GM23338 (cell line): ENCODE measurements at regions not wholly inside any gene's neighbourhood (a gene's known extent, or its start where the extent isn't known, plus 50 kb on each side); places are given as distances from the start of the nearest gene placed in this dataset.

ENCODE experiments used
- ATAC-seq: fragments of 200-7000 bp; cut with Tn5 transposase; 3 replicates; pipeline ENCODE4 v1.9.1; 2020
- DNase-seq: peaks from one replicate; pipeline ENCODE4 v3.0.0-alpha.2; 2015; ENCODE audit warnings: low spot score
- H2AFZ ChIP-seq: fragments of 200-600 bp; sonication (generic); 2 replicates; pipeline ENCODE4 v1.8.0; 2016; ENCODE audit warnings: antibody characterized with exemption, mild to moderate bottlenecking, moderate library complexity
- H3F3A ChIP-seq: fragments of 200-600 bp; sonication (generic); replicated peaks from 2 replicates; pipeline ENCODE4 v1.8.0; 2017; ENCODE audit warnings: antibody characterized with exemption, mixed run types, low read depth
- H3K27ac ChIP-seq: fragments of 200-600 bp; sonication (generic); 2 replicates; pipeline ENCODE4 v1.6.1; 2016; ENCODE audit warnings: low read depth
- H3K27me3 ChIP-seq: fragments of 200-600 bp; sonication (generic); 2 replicates; pipeline ENCODE4 v1.8.0; 2016; ENCODE audit warnings: mild to moderate bottlenecking, mixed run types, moderate library complexity; ENCODE audit not compliant: insufficient read depth
- H3K36me3 ChIP-seq: fragments of 200-600 bp; sonication (generic); 2 replicates; pipeline ENCODE4 v1.8.0; 2016; ENCODE audit warnings: mild to moderate bottlenecking; ENCODE audit not compliant: insufficient read depth
- H3K4me1 ChIP-seq: fragments of 200-600 bp; sonication (generic); 2 replicates; pipeline ENCODE4 v1.8.0; 2016; ENCODE audit warnings: mild to moderate bottlenecking, moderate library complexity; ENCODE audit not compliant: insufficient read depth
- H3K4me2 ChIP-seq: fragments of 200-600 bp; sonication (generic); 2 replicates; pipeline ENCODE4 v1.7.1; 2017; ENCODE audit warnings: mixed run types
- H3K4me3 ChIP-seq: fragments of 200-600 bp; sonication (generic); 2 replicates; pipeline ENCODE4 v1.6.1; 2016; ENCODE audit warnings: mixed run types
- H3K79me2 ChIP-seq: fragments of 200-600 bp; sonication (generic); replicated peaks from 2 replicates; pipeline ENCODE4 v1.8.0; 2017; ENCODE audit warnings: mild to moderate bottlenecking; ENCODE audit not compliant: insufficient read depth
- H3K9me2 ChIP-seq: fragments of 200-600 bp; sonication (generic); 2 replicates; pipeline ENCODE4 v1.8.0; 2017; ENCODE audit not compliant: insufficient read depth
- H4K20me1 ChIP-seq: fragments of 200-600 bp; sonication (generic); replicated peaks from 2 replicates; pipeline ENCODE4 v1.8.0; 2017; ENCODE audit warnings: mild to moderate bottlenecking; ENCODE audit not compliant: insufficient read depth
- H3K27ac Mint-ChIP-seq: 2 replicates; pipeline ENCODE4 v1.8.0; 2020; ENCODE audit warnings: inconsistent platforms, mild to moderate bottlenecking, moderate library complexity, mixed read lengths
- H3K27me3 Mint-ChIP-seq: 3 replicates; pipeline ENCODE4 v1.8.0; 2022; ENCODE audit warnings: low read depth, mild to moderate bottlenecking, moderate library complexity, mixed read lengths, inconsistent platforms; ENCODE audit not compliant: insufficient read depth, poor library complexity
- H3K36me3 Mint-ChIP-seq: 3 replicates; pipeline ENCODE4 v1.8.0; 2021; ENCODE audit warnings: low read depth, mild to moderate bottlenecking, inconsistent platforms, moderate library complexity, mixed read lengths
- H3K4me1 Mint-ChIP-seq: 3 replicates; pipeline ENCODE4 v1.8.0; 2020; ENCODE audit warnings: mild to moderate bottlenecking, inconsistent platforms, mixed read lengths
- H3K4me3 Mint-ChIP-seq: 3 replicates; pipeline ENCODE4 v1.8.0; 2021; ENCODE audit warnings: moderate library complexity, mild to moderate bottlenecking, inconsistent platforms, mixed read lengths
- H3K9me3 Mint-ChIP-seq: 3 replicates; pipeline ENCODE4 v1.8.0; 2020; ENCODE audit warnings: moderate library complexity, mild to moderate bottlenecking, inconsistent platforms, mixed read lengths
- CTCF ChIP-seq, 2 experiments: fragments of 200-600 bp in 1 of 2; sonication (generic) in 1 of 2; conservative IDR thresholded peaks; 2 replicates each; pipeline versions ENCODE4 v1.5.1 to v1.6.1; 2016 to 2017; ENCODE audit warnings: antibody characterized with exemption in 2 of 2, low read depth in 2 of 2, mild to moderate bottlenecking in 2 of 2, moderate library complexity in 1 of 2
- EZH2 ChIP-seq: fragments of 200-600 bp; sonication (generic); IDR thresholded peaks from one replicate; pipeline ENCODE4 v1.8.0; 2017; ENCODE audit warnings: antibody characterized with exemption, mild to moderate bottlenecking, low read depth; ENCODE audit not compliant: unreplicated experiment
- EZH2phosphoT487 ChIP-seq: fragments of 200-600 bp; sonication (generic); IDR thresholded peaks from one replicate; pipeline ENCODE4 v1.8.1; 2018; ENCODE audit warnings: antibody characterized with exemption; ENCODE audit not compliant: unreplicated experiment
- JUNB ChIP-seq: IDR thresholded peaks from one replicate; pipeline ENCODE4 v1.6.1; 2016; ENCODE audit warnings: antibody characterized with exemption; ENCODE audit not compliant: unreplicated experiment
- NANOG ChIP-seq: IDR thresholded peaks from 2 replicates; pipeline ENCODE4 v1.6.1; 2016; ENCODE audit warnings: antibody characterized with exemption, borderline replicate concordance
- POLR2AphosphoS5 ChIP-seq: IDR thresholded peaks from 2 replicates; pipeline ENCODE4 v1.6.1; 2016; ENCODE audit warnings: antibody characterized with exemption, low read depth
- STAT1 ChIP-seq: IDR thresholded peaks from one replicate; pipeline ENCODE4 v1.6.1; 2016; ENCODE audit warnings: antibody characterized with exemption; ENCODE audit not compliant: unreplicated experiment
- ZNF114 ChIP-seq: fragments of 250-450 bp; sonication (Bioruptor Pico); IDR thresholded peaks from 2 replicates; pipeline ENCODE4 v1.5.0; 2020; ENCODE audit warnings: mild to moderate bottlenecking, moderate library complexity
- ZNF331 ChIP-seq: fragments of 250-450 bp; sonication (Bioruptor Pico); IDR thresholded peaks from 2 replicates; pipeline ENCODE4 v1.5.0; 2020; ENCODE audit warnings: low read depth, mild to moderate bottlenecking, moderate library complexity
- TF ChIP-seq, protein P1 (sequence below): fragments of 250-450 bp; sonication (Bioruptor Pico); IDR thresholded peaks from 2 replicates; pipeline ENCODE4 v1.5.0; 2020; ENCODE audit warnings: mild to moderate bottlenecking, moderate library complexity
- TF ChIP-seq, protein P2 (sequence below): IDR thresholded peaks from one replicate; pipeline ENCODE4 v1.6.1; 2018; ENCODE audit warnings: antibody characterized with exemption; ENCODE audit not compliant: unreplicated experiment

- no peak overlapping the region for H3K4me3 Mint-ChIP-seq
- DNase-seq (no peak), ATAC-seq (no peak)
- Histone ChIP-seq H3K4me2 (no peak overlapping the region), H3K27me3 (no peaks in the 10 kb centered on the region), H3K9me2 (0 out of 2 replicates have a peak, but pooled peaks cover 3% of the 10 kb centered on the region), H3F3A (no peaks in the 10 kb centered on the region), H4K20me1 (no peaks in the 10 kb centered on the region), H3K79me2 (no peaks in the 10 kb centered on the region), H3K4me1 (0 out of 2 replicates have a peak, but pooled peaks cover 11% of the 10 kb centered on the region), H3K4me3 (no peak overlapping the region), H3K27ac (no peak overlapping the region), H2AFZ (peak overlapping the region; percentile 38; the same call in 1 of the 2 replicates), H3K36me3 (no peaks in the 10 kb centered on the region)
- peaks cover 16% of the 10 kb centered on the region; the same call in 2 of the 3 replicates for H3K4me1 Mint-ChIP-seq
- H3K9me3 Mint-ChIP-seq, result peaks cover 3% of the 10 kb centered on the region; the same call in 1 of the 3 replicates
- H3K27me3 Mint-ChIP-seq, result peaks cover 6% of the 10 kb centered on the region
- no peak for TF ChIP-seq EZH2
- no peak for TF ChIP-seq ZNF331
- TF ChIP-seq STAT1, result no peak
- no peak for TF ChIP-seq POLR2AphosphoS5
- no peak for TF ChIP-seq EZH2phosphoT487
- H3K36me3 Mint-ChIP-seq, result no peaks in the 10 kb centered on the region
- no peak overlapping the region for H3K27ac Mint-ChIP-seq
Observed at GRCh38 chr5:44914221-44914620, 105.5 kb downstream of the MRPS30 start.

DNA sequence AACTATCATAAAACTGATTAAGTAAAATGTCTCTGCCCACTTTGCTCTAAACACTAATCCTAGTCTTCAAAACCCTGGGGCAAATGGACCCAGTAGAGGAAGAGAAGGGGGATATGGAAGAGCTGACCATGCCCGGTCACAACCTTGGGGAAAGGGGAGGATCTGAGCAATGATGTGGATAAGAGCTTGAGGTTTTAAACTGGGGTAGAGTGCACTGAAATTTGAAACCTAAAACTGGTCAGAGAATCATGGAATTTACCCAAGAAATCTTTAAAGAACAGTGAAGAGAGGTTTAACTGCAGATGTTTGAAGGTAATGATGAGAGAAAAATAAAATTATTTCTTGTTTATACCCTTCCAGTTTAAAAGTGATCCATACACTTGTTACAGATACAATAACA, 110.8 kb downstream of the MRPS30 start:
- no peak for ATAC-seq
- Histone ChIP-seq H3K4me1 (0 out of 2 replicates have a peak, but pooled peaks cover 3% of the 10 kb centered on the region), H4K20me1 (no peaks in the 10 kb centered on the region), H3K4me2 (no peak overlapping the region), H3K79me2 (no peaks in the 10 kb centered on the region), H3K4me3 (no peak overlapping the region), H3K27me3 (no peaks in the 10 kb centered on the region), H3K36me3 (no peaks in the 10 kb centered on the region), H3F3A (no peaks in the 10 kb centered on the region), H3K9me2 (peaks cover 8% of the 10 kb centered on the region; the same call in 1 of the 2 replicates), H3K27ac (no peak overlapping the region), H2AFZ (no peak overlapping the region; the same call in 1 of the 2 replicates)
- Mint-ChIP-seq H3K36me3 (no peaks in the 10 kb centered on the region), H3K27ac (no peak overlapping the region), H3K4me3 (no peak overlapping the region), H3K4me1 (peaks cover 4% of the 10 kb centered on the region; the same call in 1 of the 3 replicates), H3K27me3 (peaks cover 7% of the 10 kb centered on the region), H3K9me3 (no peaks in the 10 kb centered on the region; the same call in 2 of the 3 replicates)
- no peak for DNase-seq
- TF ChIP-seq JUNB (no peak), NANOG (no peak), STAT1 (no peak), EZH2 (no peak), ZNF331 (no peak), CTCF (conservative IDR thresholded peaks at IDR 0.05; ENCODE audit: low read depth in 2 of 2) (no peak), ZNF114 (no peak), EZH2phosphoT487 (no peak)
- TF ChIP-seq, protein P1, sequence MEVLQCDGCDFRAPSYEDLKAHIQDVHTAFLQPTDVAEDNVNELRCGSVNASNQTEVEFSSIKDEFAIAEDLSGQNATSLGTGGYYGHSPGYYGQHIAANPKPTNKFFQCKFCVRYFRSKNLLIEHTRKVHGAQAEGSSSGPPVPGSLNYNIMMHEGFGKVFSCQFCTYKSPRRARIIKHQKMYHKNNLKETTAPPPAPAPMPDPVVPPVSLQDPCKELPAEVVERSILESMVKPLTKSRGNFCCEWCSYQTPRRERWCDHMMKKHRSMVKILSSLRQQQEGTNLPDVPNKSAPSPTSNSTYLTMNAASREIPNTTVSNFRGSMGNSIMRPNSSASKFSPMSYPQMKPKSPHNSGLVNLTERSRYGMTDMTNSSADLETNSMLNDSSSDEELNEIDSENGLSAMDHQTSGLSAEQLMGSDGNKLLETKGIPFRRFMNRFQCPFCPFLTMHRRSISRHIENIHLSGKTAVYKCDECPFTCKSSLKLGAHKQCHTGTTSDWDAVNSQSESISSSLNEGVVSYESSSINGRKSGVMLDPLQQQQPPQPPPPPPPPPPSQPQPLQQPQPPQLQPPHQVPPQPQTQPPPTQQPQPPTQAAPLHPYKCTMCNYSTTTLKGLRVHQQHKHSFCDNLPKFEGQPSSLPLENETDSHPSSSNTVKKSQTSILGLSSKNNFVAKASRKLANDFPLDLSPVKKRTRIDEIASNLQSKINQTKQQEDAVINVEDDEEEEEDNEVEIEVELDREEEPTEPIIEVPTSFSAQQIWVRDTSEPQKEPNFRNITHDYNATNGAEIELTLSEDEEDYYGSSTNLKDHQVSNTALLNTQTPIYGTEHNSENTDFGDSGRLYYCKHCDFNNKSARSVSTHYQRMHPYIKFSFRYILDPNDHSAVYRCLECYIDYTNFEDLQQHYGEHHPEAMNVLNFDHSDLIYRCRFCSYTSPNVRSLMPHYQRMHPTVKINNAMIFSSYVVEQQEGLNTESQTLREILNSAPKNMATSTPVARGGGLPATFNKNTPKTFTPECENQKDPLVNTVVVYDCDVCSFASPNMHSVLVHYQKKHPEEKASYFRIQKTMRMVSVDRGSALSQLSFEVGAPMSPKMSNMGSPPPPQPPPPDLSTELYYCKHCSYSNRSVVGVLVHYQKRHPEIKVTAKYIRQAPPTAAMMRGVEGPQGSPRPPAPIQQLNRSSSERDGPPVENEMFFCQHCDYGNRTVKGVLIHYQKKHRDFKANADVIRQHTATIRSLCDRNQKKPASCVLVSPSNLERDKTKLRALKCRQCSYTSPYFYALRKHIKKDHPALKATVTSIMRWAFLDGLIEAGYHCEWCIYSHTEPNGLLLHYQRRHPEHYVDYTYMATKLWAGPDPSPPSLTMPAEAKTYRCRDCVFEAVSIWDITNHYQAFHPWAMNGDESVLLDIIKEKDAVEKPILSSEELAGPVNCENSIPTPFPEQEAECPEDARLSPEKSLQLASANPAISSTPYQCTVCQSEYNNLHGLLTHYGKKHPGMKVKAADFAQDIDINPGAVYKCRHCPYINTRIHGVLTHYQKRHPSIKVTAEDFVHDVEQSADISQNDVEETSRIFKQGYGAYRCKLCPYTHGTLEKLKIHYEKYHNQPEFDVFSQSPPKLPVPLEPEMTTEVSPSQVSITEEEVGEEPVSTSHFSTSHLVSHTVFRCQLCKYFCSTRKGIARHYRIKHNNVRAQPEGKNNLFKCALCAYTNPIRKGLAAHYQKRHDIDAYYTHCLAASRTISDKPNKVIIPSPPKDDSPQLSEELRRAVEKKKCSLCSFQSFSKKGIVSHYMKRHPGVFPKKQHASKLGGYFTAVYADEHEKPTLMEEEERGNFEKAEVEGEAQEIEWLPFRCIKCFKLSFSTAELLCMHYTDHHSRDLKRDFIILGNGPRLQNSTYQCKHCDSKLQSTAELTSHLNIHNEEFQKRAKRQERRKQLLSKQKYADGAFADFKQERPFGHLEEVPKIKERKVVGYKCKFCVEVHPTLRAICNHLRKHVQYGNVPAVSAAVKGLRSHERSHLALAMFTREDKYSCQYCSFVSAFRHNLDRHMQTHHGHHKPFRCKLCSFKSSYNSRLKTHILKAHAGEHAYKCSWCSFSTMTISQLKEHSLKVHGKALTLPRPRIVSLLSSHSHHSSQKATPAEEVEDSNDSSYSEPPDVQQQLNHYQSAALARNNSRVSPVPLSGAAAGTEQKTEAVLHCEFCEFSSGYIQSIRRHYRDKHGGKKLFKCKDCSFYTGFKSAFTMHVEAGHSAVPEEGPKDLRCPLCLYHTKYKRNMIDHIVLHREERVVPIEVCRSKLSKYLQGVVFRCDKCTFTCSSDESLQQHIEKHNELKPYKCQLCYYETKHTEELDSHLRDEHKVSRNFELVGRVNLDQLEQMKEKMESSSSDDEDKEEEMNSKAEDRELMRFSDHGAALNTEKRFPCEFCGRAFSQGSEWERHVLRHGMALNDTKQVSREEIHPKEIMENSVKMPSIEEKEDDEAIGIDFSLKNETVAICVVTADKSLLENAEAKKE (CRISPR knock-in tag), result no peak
- TF ChIP-seq, protein P2, sequence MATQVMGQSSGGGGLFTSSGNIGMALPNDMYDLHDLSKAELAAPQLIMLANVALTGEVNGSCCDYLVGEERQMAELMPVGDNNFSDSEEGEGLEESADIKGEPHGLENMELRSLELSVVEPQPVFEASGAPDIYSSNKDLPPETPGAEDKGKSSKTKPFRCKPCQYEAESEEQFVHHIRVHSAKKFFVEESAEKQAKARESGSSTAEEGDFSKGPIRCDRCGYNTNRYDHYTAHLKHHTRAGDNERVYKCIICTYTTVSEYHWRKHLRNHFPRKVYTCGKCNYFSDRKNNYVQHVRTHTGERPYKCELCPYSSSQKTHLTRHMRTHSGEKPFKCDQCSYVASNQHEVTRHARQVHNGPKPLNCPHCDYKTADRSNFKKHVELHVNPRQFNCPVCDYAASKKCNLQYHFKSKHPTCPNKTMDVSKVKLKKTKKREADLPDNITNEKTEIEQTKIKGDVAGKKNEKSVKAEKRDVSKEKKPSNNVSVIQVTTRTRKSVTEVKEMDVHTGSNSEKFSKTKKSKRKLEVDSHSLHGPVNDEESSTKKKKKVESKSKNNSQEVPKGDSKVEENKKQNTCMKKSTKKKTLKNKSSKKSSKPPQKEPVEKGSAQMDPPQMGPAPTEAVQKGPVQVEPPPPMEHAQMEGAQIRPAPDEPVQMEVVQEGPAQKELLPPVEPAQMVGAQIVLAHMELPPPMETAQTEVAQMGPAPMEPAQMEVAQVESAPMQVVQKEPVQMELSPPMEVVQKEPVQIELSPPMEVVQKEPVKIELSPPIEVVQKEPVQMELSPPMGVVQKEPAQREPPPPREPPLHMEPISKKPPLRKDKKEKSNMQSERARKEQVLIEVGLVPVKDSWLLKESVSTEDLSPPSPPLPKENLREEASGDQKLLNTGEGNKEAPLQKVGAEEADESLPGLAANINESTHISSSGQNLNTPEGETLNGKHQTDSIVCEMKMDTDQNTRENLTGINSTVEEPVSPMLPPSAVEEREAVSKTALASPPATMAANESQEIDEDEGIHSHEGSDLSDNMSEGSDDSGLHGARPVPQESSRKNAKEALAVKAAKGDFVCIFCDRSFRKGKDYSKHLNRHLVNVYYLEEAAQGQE, result no peak
